HG03175 (cell line): ENCODE measurements at regions not wholly inside any gene's neighbourhood (a gene's known extent, or its start where the extent isn't known, plus 50 kb on each side); places are given as distances from the start of the nearest gene placed in this dataset.

ENCODE experiments used
- ATAC-seq: cut with Tn5 transposase; IDR thresholded peaks from one replicate; pipeline ENCODE4 v1.9.1; 2021; ENCODE audit warnings: mild to moderate bottlenecking, moderate library complexity; ENCODE audit not compliant: unreplicated experiment

- ATAC-seq: no peak
These were observed 353.9 kb upstream of the THBS1 start for GRCh38 chr15:39227001-39227400.

- no peak for ATAC-seq
These were observed 352.0 kb upstream of the THBS1 start for GRCh38 chr15:39228889-39229288.

- ATAC-seq: no peak
These were observed 350.5 kb upstream of the THBS1 start for GRCh38 chr15:39230205-39230907.

- no peak for ATAC-seq
These were observed 350.0 kb upstream of the THBS1 start for GRCh38 chr15:39230908-39231285.

- ATAC-seq: no peak
These were observed 348.4 kb upstream of the THBS1 start for GRCh38 chr15:39232512-39232911.

GRCh38 chr15:39235084-39235795 is 345.6 kb upstream of the THBS1 start:
- ATAC-seq: no peak

- ATAC-seq: no peak
These were observed 344.5 kb upstream of the THBS1 start for GRCh38 chr15:39236375-39236774.

GRCh38 chr15:39238443-39238842 is 342.4 kb upstream of the THBS1 start:
- ATAC-seq: no peak

- no peak for ATAC-seq
These were observed 341.3 kb upstream of the THBS1 start for GRCh38 chr15:39239562-39239961.

- no peak for ATAC-seq
These were observed 338.5 kb upstream of the THBS1 start for GRCh38 chr15:39242345-39242744.

- no peak for ATAC-seq
These were observed 337.5 kb upstream of the THBS1 start for GRCh38 chr15:39243396-39243795.

- ATAC-seq: no peak
These were observed 336.1 kb upstream of the THBS1 start for GRCh38 chr15:39244776-39245175.

- ATAC-seq: no peak
These were observed 334.4 kb upstream of the THBS1 start for GRCh38 chr15:39246523-39246922.

GRCh38 chr15:39247574-39247973 is 333.3 kb upstream of the THBS1 start:
- no peak for ATAC-seq

- ATAC-seq: no peak
These were observed 332.7 kb upstream of the THBS1 start for GRCh38 chr15:39248204-39248603.

GRCh38 chr15:39250001-39250400 is 330.9 kb upstream of the THBS1 start:
- no peak for ATAC-seq

GRCh38 chr15:39250460-39251186 is 330.3 kb upstream of the THBS1 start:
- no peak for ATAC-seq

- ATAC-seq: no peak
These were observed 329.3 kb upstream of the THBS1 start for GRCh38 chr15:39251413-39252133.

- ATAC-seq: no peak
These were observed 328.8 kb upstream of the THBS1 start for GRCh38 chr15:39252134-39252470.

GRCh38 chr15:39253552-39253951 is 327.3 kb upstream of the THBS1 start:
- ATAC-seq: no peak

- no peak for ATAC-seq
These were observed 326.7 kb upstream of the THBS1 start for GRCh38 chr15:39254181-39254580.
